ENCODE measurements at regions not wholly inside any gene's neighbourhood (a gene's known extent, or its start where the extent isn't known, plus 50 kb on each side); places are given as distances from the start of the nearest gene placed in this dataset.

DNA sequence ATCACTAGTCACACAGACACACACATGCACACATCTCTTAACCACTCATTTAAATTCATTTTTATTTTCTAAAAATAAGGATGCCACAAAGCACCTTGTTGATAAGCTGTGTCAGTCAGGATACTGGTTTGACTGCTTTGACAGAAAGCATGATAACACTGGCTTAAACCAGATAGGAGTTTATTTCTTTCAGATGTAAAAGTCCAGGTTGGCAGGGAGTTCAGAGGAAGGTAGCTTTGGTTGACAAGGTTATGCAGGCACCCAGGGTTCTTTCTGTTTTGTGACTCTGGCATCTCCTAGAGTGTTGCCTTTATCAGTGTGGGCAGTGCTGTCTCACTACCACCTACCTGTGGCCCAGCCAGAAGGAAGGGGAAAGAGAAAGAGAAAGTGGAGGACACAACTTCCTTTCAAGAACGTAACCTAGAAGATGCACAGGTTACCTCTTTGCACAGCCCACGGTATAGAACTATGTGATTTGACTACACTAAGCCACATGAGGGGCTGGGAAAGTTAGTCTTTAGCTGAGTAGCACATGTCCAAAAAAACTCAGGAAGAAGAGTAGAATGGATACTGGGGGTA lies 334.7 kb downstream of the OSTF1 start:
- Histone ChIP-seq H4K5ac (ENCODE audit: low read depth, low read length) (no peak overlapping the region), H3K4me2 (ENCODE audit: low read depth, low read length) (no peak overlapping the region), H3K36me3 (ENCODE audit: control insufficient read depth, insufficient read depth, low read length) (no peaks in the 10 kb centered on the region), H4K91ac (ENCODE audit: insufficient read depth, low read depth, low read length) (no peak overlapping the region), H2AK5ac (ENCODE audit: low read depth, low read length) (no peak overlapping the region), H3K18ac (ENCODE audit: low read depth, low read length) (no peak overlapping the region), H3K9me3 (ENCODE audit: control insufficient read depth, insufficient read depth, low read length) (no peaks in the 10 kb centered on the region; the same call in 1 of the 2 replicates), H2BK120ac (ENCODE audit: low read depth, low read length) (no peak overlapping the region), H3K4me1 (ENCODE audit: control insufficient read depth, insufficient read depth, low read length) (no peaks in the 10 kb centered on the region), H2BK20ac (ENCODE audit: low read depth, low read length) (no peak overlapping the region), H3K79me1 (ENCODE audit: low read depth in 1 of 2, low read length in 2 of 2) (no peaks in the 10 kb centered on the region), H2BK5ac (ENCODE audit: low read depth, low read length, poor library complexity, severe bottlenecking) (no peak overlapping the region), H2AFZ (replicated peaks; ENCODE audit: low read length, poor library complexity) (no peak overlapping the region), H3K56ac (ENCODE audit: extremely low read depth, insufficient read depth, low read length) (no peak overlapping the region), H4K8ac (ENCODE audit: low read depth in 2 of 2, low read length in 2 of 2) (no peak overlapping the region), H3K27me3 (ENCODE audit: control insufficient read depth, insufficient read depth, low read length) (no peaks in the 10 kb centered on the region), H3K9me1 (ENCODE audit: insufficient read depth, low read length) (no peaks in the 10 kb centered on the region), H3K23ac (ENCODE audit: low read depth, low read length) (no peak overlapping the region), H3K14ac (replicated peaks; ENCODE audit: low read depth, low read length) (no peak overlapping the region), H2BK15ac (ENCODE audit: low read depth, low read length) (no peak overlapping the region), H3K27ac (ENCODE audit: insufficient read depth, low read length) (no peak overlapping the region), H4K20me1 (ENCODE audit: insufficient read depth, low read length) (no peaks in the 10 kb centered on the region), H2AK9ac (replicated peaks; ENCODE audit: low read depth, low read length, poor library complexity) (no peak overlapping the region), H3K9ac (ENCODE audit: low read depth, low read length) (no peak overlapping the region), H3K4ac (ENCODE audit: low read depth, low read length) (no peak overlapping the region), H3K4me3 (ENCODE audit: insufficient read depth, low read depth, low read length) (no peak overlapping the region)
- dilution Hi-C loops (cut with HindIII; ENCODE audit: low sequenced_read_pairs, unreplicated experiment), result no loop called here
- CTCF ChIA-PET, result no interaction called here
- TF ChIP-seq CHD1 (IDR thresholded peaks at IDR 0.05; ENCODE audit: low read depth, low read length) (no peak), FOS (IDR thresholded peaks at IDR 0.05; ENCODE audit: low read depth, low read length) (no peak), CEBPB (IDR thresholded peaks at IDR 0.05; ENCODE audit: low read depth, low read length) (no peak), MAFK (IDR thresholded peaks at IDR 0.05; ENCODE audit: low read depth, low read length) (no peak), ELK1 (IDR thresholded peaks at IDR 0.05; ENCODE audit: borderline replicate concordance, low read depth, low read length) (no peak), POLR2A (IDR thresholded peaks at IDR 0.05; ENCODE audit: low read depth, low read length) (no peak), MXI1 (IDR thresholded peaks at IDR 0.05; ENCODE audit: borderline replicate concordance, low read depth, low read length) (no peak), MAZ (IDR thresholded peaks at IDR 0.05; ENCODE audit: borderline replicate concordance, low read depth, low read length) (no peak), BHLHE40 (IDR thresholded peaks at IDR 0.05; ENCODE audit: low read depth, low read length) (no peak), RCOR1 (IDR thresholded peaks at IDR 0.05; ENCODE audit: insufficient replicate concordance, low read length) (no peak), NFE2L2 (IDR thresholded peaks at IDR 0.05; ENCODE audit: low read depth, low read length) (no peak)
- TF ChIP-seq, protein P1, sequence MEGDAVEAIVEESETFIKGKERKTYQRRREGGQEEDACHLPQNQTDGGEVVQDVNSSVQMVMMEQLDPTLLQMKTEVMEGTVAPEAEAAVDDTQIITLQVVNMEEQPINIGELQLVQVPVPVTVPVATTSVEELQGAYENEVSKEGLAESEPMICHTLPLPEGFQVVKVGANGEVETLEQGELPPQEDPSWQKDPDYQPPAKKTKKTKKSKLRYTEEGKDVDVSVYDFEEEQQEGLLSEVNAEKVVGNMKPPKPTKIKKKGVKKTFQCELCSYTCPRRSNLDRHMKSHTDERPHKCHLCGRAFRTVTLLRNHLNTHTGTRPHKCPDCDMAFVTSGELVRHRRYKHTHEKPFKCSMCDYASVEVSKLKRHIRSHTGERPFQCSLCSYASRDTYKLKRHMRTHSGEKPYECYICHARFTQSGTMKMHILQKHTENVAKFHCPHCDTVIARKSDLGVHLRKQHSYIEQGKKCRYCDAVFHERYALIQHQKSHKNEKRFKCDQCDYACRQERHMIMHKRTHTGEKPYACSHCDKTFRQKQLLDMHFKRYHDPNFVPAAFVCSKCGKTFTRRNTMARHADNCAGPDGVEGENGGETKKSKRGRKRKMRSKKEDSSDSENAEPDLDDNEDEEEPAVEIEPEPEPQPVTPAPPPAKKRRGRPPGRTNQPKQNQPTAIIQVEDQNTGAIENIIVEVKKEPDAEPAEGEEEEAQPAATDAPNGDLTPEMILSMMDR (conservative IDR thresholded peaks at IDR 0.05; ENCODE audit: low read depth, low read length), result no peak
- POLR2A ChIA-PET (ENCODE audit: unreplicated experiment), result no interaction called here
- intact Hi-C loops (cut with micrococcal nuclease), result no loop called here
- no peak for ATAC-seq (ENCODE audit: low read depth)
- no CpG with 5 or more reads among the region's 2 CpGs for WGBS, 2 experiments (ENCODE audit: extremely low coverage in 2 of 2, insufficient read length in 1 of 2)
- no peak for DNase-seq
- no TSS peak for BruUV-seq (replicated peaks)
- in situ Hi-C loops (cut with MboI; ENCODE audit: low sequenced_read_pairs), result no loop called here
